Stromal cell of bone marrow (primary cell): ENCODE measurements at regions not wholly inside any gene's neighbourhood (a gene's known extent, or its start where the extent isn't known, plus 50 kb on each side); places are given as distances from the start of the nearest gene placed in this dataset.

Experiments
- DNase-seq: peaks from one replicate; pipeline ENCODE4 v3.0.0-alpha.2; 2012; ENCODE audit warnings: low read depth

- peak; percentile 6 for DNase-seq
Measured at GRCh38 chr6:82646231-82646615, 282.6 kb downstream of the TPBG start.

GRCh38 chr6:82651845-82652335 is 288.3 kb downstream of the TPBG start:
- no peak for DNase-seq

- no peak for DNase-seq
Measured at GRCh38 chr6:82679232-82679631, 315.6 kb downstream of the TPBG start.

GRCh38 chr6:82680192-82680591 is 316.6 kb downstream of the TPBG start:
- no peak for DNase-seq

GRCh38 chr6:82681119-82681714 is 317.6 kb downstream of the TPBG start:
- DNase-seq, result no peak

- no peak for DNase-seq
Measured at GRCh38 chr6:82686719-82687118, 323.1 kb downstream of the TPBG start.

GRCh38 chr6:82687855-82688254 is 324.2 kb downstream of the TPBG start:
- DNase-seq, result no peak

- no peak for DNase-seq
Measured at GRCh38 chr6:82690283-82690682, 326.7 kb downstream of the TPBG start.

GRCh38 chr6:82691997-82692396 is 328.4 kb downstream of the TPBG start:
- DNase-seq, result no peak

- no peak for DNase-seq
Measured at GRCh38 chr6:82693094-82693493, 329.5 kb downstream of the TPBG start.

- no peak for DNase-seq
Measured at GRCh38 chr6:82701341-82701740, 337.7 kb downstream of the TPBG start.

GRCh38 chr6:82702574-82702973 is 339.0 kb downstream of the TPBG start:
- no peak for DNase-seq

GRCh38 chr6:82703230-82703629 is 339.6 kb downstream of the TPBG start:
- DNase-seq, result no peak

- no peak for DNase-seq
Measured at GRCh38 chr6:82704045-82704444, 340.4 kb downstream of the TPBG start.

- no peak for DNase-seq
Measured at GRCh38 chr6:82705579-82705978, 342.0 kb downstream of the TPBG start.

- DNase-seq, result no peak
Measured at GRCh38 chr6:82711105-82711827, 347.6 kb downstream of the TPBG start.

- DNase-seq, result peak; percentile 67
Measured at GRCh38 chr6:82711971-82712370, 348.4 kb downstream of the TPBG start.

- no peak for DNase-seq
Measured at GRCh38 chr6:82712389-82712788, 348.8 kb downstream of the TPBG start.

GRCh38 chr6:82712826-82713225 is 349.2 kb downstream of the TPBG start:
- no peak for DNase-seq

GRCh38 chr6:82720992-82721391 is 344.6 kb downstream of the UBE3D start:
- DNase-seq, result no peak

GRCh38 chr6:82735790-82736189 is 329.9 kb downstream of the UBE3D start:
- no peak for DNase-seq

GRCh38 chr6:82737965-82738364 is 327.7 kb downstream of the UBE3D start:
- DNase-seq, result no peak

GRCh38 chr6:82738773-82739172 is 326.9 kb downstream of the UBE3D start:
- no peak for DNase-seq

GRCh38 chr6:82739303-82739702 is 326.3 kb downstream of the UBE3D start:
- DNase-seq, result no peak
